Neural crest cell (in vitro differentiated cells): ENCODE measurements at regions not wholly inside any gene's neighbourhood (a gene's known extent, or its start where the extent isn't known, plus 50 kb on each side); places are given as distances from the start of the nearest gene placed in this dataset.
"Not testable (repeated sequence)": the region's sequence is repeated elsewhere in the genome, so short reads cannot be mapped to it uniquely, and the experiment has no call there.

Experiments
- DNase-seq: peaks from one replicate; pipeline ENCODE4 v3.0.0; 2021; ENCODE audit warnings: low read depth, mixed read lengths, low spot score
- H3K27ac Mint-ChIP-seq: one replicate; pipeline ENCODE4 v1.8.0; 2021; ENCODE audit warnings: mild to moderate bottlenecking, mixed read lengths; ENCODE audit not compliant: unreplicated experiment
- H3K27me3 Mint-ChIP-seq: 2 replicates; pipeline ENCODE4 v1.8.0; 2021; ENCODE audit warnings: low read depth, mild to moderate bottlenecking, mixed read lengths
- H3K36me3 Mint-ChIP-seq: 2 replicates; pipeline ENCODE4 v1.8.0; 2021; ENCODE audit warnings: low read depth, mild to moderate bottlenecking, mixed read lengths
- H3K4me1 Mint-ChIP-seq: 2 replicates; pipeline ENCODE4 v1.8.0; 2021; ENCODE audit warnings: mixed read lengths
- H3K4me3 Mint-ChIP-seq: one replicate; pipeline ENCODE4 v1.8.0; 2021; ENCODE audit warnings: mild to moderate bottlenecking, mixed read lengths
- H3K9me3 Mint-ChIP-seq: 2 replicates; pipeline ENCODE4 v1.8.0; 2021; ENCODE audit warnings: mixed read lengths
- CTCF ChIP-seq: fragments of 200-600 bp; sonication (generic); conservative IDR thresholded peaks from 2 replicates; pipeline ENCODE4 v1.5.0; 2021; ENCODE audit warnings: antibody characterized with exemption, mild to moderate bottlenecking

DNA sequence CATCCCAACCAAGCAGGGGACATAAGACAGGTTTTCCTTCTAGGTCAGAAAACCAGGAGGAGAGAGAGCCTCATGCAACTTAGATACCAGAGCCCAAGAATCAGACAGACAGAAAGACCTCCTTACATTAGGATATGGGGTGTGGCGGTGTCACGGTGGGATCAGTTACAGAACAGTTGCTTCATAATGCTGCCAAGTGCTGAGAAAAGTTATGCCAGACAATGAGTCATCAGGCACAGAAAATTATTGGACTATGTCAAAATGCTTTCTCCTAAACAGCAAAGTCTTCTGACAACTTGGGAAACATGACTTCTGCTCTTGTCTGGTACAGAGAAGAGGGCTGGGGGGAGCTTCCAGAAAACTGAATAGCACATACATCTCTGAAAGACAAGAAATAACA, 1120.2 kb upstream of the TMPRSS15 start:
- H3K4me3 Mint-ChIP-seq = no peak overlapping the region
- no peak for DNase-seq
- no peaks in the 10 kb centered on the region for H3K27me3 Mint-ChIP-seq
- peaks cover 13% of the 10 kb centered on the region for H3K4me1 Mint-ChIP-seq
- H3K36me3 Mint-ChIP-seq = no peaks in the 10 kb centered on the region
- no peak for TF ChIP-seq CTCF
- H3K27ac Mint-ChIP-seq = no peak overlapping the region
- peaks cover 3% of the 10 kb centered on the region for H3K9me3 Mint-ChIP-seq

GRCh38 chr21:19529031-19529430, 1125.4 kb upstream of the TMPRSS15 start:
- H3K27ac Mint-ChIP-seq = no peak overlapping the region
- H3K4me1 Mint-ChIP-seq = peaks cover 6% of the 10 kb centered on the region
- H3K9me3 Mint-ChIP-seq = peaks cover 3% of the 10 kb centered on the region
- DNase-seq = no peak
- no peaks in the 10 kb centered on the region for H3K36me3 Mint-ChIP-seq
- H3K27me3 Mint-ChIP-seq = no peaks in the 10 kb centered on the region
- TF ChIP-seq CTCF = no peak
- H3K4me3 Mint-ChIP-seq = no peak overlapping the region

GRCh38 chr21:19535356-19535755, 1131.8 kb upstream of the TMPRSS15 start:
- no peak for DNase-seq
- H3K36me3 Mint-ChIP-seq = no peaks in the 10 kb centered on the region
- TF ChIP-seq CTCF = no peak
- no peaks in the 10 kb centered on the region for H3K27me3 Mint-ChIP-seq
- H3K9me3 Mint-ChIP-seq = no peaks in the 10 kb centered on the region
- no peak overlapping the region for H3K4me3 Mint-ChIP-seq
- H3K4me1 Mint-ChIP-seq = no peaks in the 10 kb centered on the region
- no peak overlapping the region for H3K27ac Mint-ChIP-seq

GRCh38 chr21:19537116-19537515, 1133.5 kb upstream of the TMPRSS15 start:
- H3K27me3 Mint-ChIP-seq = no peaks in the 10 kb centered on the region
- H3K4me1 Mint-ChIP-seq = no peaks in the 10 kb centered on the region
- no peaks in the 10 kb centered on the region for H3K36me3 Mint-ChIP-seq
- no peak overlapping the region for H3K27ac Mint-ChIP-seq
- no peaks in the 10 kb centered on the region for H3K9me3 Mint-ChIP-seq
- no peak overlapping the region for H3K4me3 Mint-ChIP-seq
- no peak for TF ChIP-seq CTCF
- no peak for DNase-seq

DNA sequence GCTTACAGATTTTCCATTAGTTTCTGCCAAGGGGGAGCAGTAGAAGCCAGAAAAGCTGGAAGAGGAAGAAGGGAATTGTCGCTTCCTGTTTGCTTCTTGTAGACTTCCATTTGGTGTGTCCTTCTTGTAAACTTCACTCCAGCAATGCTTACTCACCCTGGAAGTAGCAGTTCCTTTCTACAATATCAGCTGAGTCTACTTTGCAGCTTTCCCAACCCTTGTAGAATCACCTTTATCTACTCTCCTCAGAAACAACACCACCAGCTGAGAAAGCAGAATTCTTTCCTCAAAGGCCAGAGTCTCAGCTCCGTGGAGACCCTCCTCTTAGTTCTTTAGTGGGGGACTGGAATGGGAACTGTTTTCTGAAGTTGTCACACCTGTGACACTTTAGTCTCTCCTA, 1136.7 kb upstream of the TMPRSS15 start:
- Mint-ChIP-seq H3K4me3 (no peak overlapping the region), H3K9me3 (peaks cover 8% of the 10 kb centered on the region), H3K27ac (no peak overlapping the region), H3K36me3 (peaks cover 5% of the 10 kb centered on the region), H3K27me3 (no peaks in the 10 kb centered on the region), H3K4me1 (no peaks in the 10 kb centered on the region)
- no peak for TF ChIP-seq CTCF
- no peak for DNase-seq

DNA sequence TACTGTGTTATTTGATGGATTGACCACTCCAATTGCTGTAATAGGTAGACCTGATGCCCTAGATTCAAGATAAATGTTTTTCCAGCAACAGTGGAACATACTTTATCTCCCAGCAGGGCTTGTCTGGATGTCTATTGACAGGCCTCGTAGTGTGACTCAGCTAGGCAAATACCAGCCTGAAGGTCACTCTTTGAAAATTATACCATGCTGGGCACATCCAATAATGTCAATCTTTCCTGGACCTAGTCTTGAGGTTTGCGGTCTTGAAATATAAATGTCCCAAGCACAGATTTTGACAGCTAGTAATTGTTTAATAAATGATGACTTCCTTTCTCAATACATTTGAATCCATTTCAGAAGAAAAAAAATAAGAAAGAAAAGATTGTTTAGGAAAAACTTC, 1138.0 kb upstream of the TMPRSS15 start:
- DNase-seq = no peak
- no peaks in the 10 kb centered on the region for H3K4me1 Mint-ChIP-seq
- H3K9me3 Mint-ChIP-seq = peaks cover 12% of the 10 kb centered on the region
- TF ChIP-seq CTCF = no peak
- no peak overlapping the region for H3K4me3 Mint-ChIP-seq
- H3K36me3 Mint-ChIP-seq = peaks cover 5% of the 10 kb centered on the region
- no peak overlapping the region for H3K27ac Mint-ChIP-seq
- H3K27me3 Mint-ChIP-seq = no peaks in the 10 kb centered on the region

DNA sequence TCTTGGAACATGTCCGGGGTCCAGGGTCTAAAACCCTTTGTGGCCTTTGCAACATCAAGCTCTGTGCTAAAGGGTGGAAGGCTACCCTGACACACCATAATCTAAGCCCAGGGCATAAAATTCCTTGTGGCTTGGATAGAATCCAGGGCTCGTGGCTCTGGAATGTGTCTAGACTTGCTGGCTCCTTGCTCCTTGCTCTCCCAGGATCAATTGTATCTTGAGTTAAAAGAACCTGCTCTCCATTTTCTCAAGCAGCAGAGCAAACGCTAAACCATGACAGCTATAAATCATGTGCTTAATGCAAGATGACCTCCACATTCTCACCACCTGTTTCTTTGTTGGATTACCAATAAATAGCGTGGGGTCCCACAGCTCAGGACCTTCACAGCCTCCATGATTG, 1140.9 kb upstream of the TMPRSS15 start:
- not testable (repeated sequence) for H3K27me3 Mint-ChIP-seq, H3K36me3 Mint-ChIP-seq, H3K27ac Mint-ChIP-seq, DNase-seq, H3K4me1 Mint-ChIP-seq, H3K4me3 Mint-ChIP-seq
- H3K9me3 Mint-ChIP-seq = peaks cover 13% of the 10 kb centered on the region
